ENCODE measurements at regions not wholly inside any gene's neighbourhood (a gene's known extent, or its start where the extent isn't known, plus 50 kb on each side); places are given as distances from the start of the nearest gene placed in this dataset.

DNA sequence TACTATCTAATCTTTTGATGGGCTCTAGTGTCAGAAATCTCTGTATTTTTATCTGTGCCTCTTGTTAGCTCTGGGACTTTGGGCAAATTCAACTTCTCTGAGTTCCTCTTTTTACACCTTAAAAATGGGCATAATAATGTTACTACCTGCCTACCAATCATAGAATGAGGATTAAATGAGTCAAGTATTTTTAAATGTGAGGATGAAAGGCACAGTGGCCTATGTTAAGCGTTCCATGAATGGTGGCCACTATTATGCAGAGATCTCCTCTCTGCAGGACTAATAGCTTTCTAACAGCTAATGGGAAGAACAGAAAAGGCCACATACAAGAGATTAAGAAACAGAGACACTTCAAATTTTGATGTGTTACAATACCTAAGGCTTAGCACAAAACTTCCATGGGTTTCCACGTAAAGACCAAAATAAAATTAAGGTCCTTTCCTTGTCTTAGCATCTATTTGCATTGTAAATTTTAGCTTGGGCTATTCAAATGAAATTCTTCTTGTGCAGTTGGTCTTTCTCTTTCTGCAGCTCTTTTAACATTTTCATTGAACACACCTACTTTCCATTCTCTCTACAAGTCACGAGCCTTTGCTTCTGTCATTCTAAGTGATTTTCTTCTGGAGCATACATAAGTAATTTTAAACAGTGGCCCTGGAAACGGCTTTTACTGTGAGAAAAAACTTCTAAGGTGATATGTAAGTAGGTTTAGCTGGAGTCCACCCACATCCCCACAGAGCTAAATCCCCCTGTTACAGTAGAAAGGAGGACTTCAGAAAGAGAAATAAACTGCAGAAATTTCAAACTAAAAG lies 117.9 kb upstream of the MED14 start:
- peak overlapping the region; percentile 82 for H3K18ac ChIP-seq (ENCODE audit: insufficient read length, low read depth, low read length)
- no peaks in the 10 kb centered on the region for H3K9me3 ChIP-seq (ENCODE audit: control insufficient read depth, low read depth, low read length)
- H3K36me3 Mint-ChIP-seq (ENCODE audit: insufficient read depth in 1 of 3, low read depth in 3 of 3): peaks cover 3 to 26% (median 8%) of the 10 kb centered on the region in 3 experiments
- no peak overlapping the region for H3K14ac ChIP-seq (ENCODE audit: insufficient read depth, low read length)
- H3K23me2 ChIP-seq (ENCODE audit: insufficient read length, low read depth, low read length, poor library complexity, severe bottlenecking): no peaks in the 10 kb centered on the region
- H4K91ac ChIP-seq (ENCODE audit: insufficient read length, low read depth, low read length): no peak overlapping the region
- H4K20me1 ChIP-seq (ENCODE audit: control insufficient read depth, insufficient read depth, insufficient read length): no peaks in the 10 kb centered on the region
- peaks cover 60 to 63% of the 10 kb centered on the region in 2 experiments for H3K9me3 Mint-ChIP-seq
- H3K4ac ChIP-seq (ENCODE audit: low read depth, low read length): no peak overlapping the region; the same call in 1 of the 2 replicates
- no peaks in the 10 kb centered on the region for H3K79me2 ChIP-seq (ENCODE audit: insufficient read depth, low read length)
- no peak overlapping the region for H2BK120ac ChIP-seq (ENCODE audit: low read depth, low read length, poor library complexity, severe bottlenecking)
- peak overlapping the region; percentile 35 for H4K5ac ChIP-seq (ENCODE audit: insufficient read length, low read depth, low read length)
- H2BK5ac ChIP-seq (ENCODE audit: insufficient read length, low read length): peak overlapping the region; percentile 37
- no peaks in the 10 kb centered on the region for H3K79me1 ChIP-seq (ENCODE audit: insufficient read depth, low read depth, low read length, poor library complexity, severe bottlenecking)
- peaks cover 32 to 36% of the 10 kb centered on the region in 2 experiments for H3K4me1 Mint-ChIP-seq
- WGBS (ENCODE audit: extremely low coverage, insufficient read length, low lambda C conversion rate): no CpG with 5 or more reads among the region's 4 CpGs
- H3K4me1 ChIP-seq (ENCODE audit: insufficient read depth, low read length): peaks cover 6% of the 10 kb centered on the region
- H2BK20ac ChIP-seq (ENCODE audit: low read depth, low read length, poor library complexity, severe bottlenecking): no peak overlapping the region
- peak overlapping the region; percentile 71 for H2AK5ac ChIP-seq (ENCODE audit: insufficient read length, low read length)
- peak overlapping the region; percentile 99 for H3K27ac ChIP-seq (ENCODE audit: insufficient read length, low read depth, low read length)
- no peak overlapping the region for H4K8ac ChIP-seq (replicated peaks; ENCODE audit: insufficient read length, low read depth, low read length)
- no peak overlapping the region for H3T11ph ChIP-seq (ENCODE audit: low read length)
- H2BK15ac ChIP-seq (ENCODE audit: low read depth, low read length): no peak overlapping the region
- peak overlapping the region in 1 of 2 experiments; percentile 57; a peak in 3 of 5 replicates for H3K4me3 Mint-ChIP-seq
- no peak overlapping the region for H2BK12ac ChIP-seq (ENCODE audit: insufficient read length, low read depth, low read length)
- no peak overlapping the region for H2AFZ ChIP-seq (ENCODE audit: low read length)
- H3K27ac Mint-ChIP-seq: peak overlapping the region; percentile 41 to 100 (median 99)
- DNase-seq: no peak
- peak overlapping the region; percentile 70 for H3K9ac ChIP-seq (ENCODE audit: extremely low read depth, insufficient read length, low read length)
- TF ChIP-seq, protein P1, sequence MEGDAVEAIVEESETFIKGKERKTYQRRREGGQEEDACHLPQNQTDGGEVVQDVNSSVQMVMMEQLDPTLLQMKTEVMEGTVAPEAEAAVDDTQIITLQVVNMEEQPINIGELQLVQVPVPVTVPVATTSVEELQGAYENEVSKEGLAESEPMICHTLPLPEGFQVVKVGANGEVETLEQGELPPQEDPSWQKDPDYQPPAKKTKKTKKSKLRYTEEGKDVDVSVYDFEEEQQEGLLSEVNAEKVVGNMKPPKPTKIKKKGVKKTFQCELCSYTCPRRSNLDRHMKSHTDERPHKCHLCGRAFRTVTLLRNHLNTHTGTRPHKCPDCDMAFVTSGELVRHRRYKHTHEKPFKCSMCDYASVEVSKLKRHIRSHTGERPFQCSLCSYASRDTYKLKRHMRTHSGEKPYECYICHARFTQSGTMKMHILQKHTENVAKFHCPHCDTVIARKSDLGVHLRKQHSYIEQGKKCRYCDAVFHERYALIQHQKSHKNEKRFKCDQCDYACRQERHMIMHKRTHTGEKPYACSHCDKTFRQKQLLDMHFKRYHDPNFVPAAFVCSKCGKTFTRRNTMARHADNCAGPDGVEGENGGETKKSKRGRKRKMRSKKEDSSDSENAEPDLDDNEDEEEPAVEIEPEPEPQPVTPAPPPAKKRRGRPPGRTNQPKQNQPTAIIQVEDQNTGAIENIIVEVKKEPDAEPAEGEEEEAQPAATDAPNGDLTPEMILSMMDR (conservative IDR thresholded peaks at IDR 0.05): no peak
- H3K23ac ChIP-seq (ENCODE audit: insufficient read length, low read depth, low read length): peak overlapping the region; percentile 18
- H3K27me3 Mint-ChIP-seq (ENCODE audit: low read depth): no peaks in the 10 kb centered on the region
- H3K56ac ChIP-seq (ENCODE audit: insufficient read length, low read depth, low read length): peak overlapping the region; percentile 35
- no peaks in the 10 kb centered on the region for H3K27me3 ChIP-seq (ENCODE audit: insufficient read depth, low read length)
- peak overlapping the region; percentile 12 for H3K4me2 ChIP-seq (ENCODE audit: insufficient read depth, insufficient read length, low read length)
